Muscle of back (tissue), 3 donors: ENCODE measurements at regions not wholly inside any gene's neighbourhood (a gene's known extent, or its start where the extent isn't known, plus 50 kb on each side); places are given as distances from the start of the nearest gene placed in this dataset.
"Not testable (repeated sequence)": the region's sequence is repeated elsewhere in the genome, so short reads cannot be mapped to it uniquely, and the experiment has no call there.

Source experiments
- DNase-seq, 3 donors: peaks; one replicate each; pipeline versions ENCODE4 v3.0.0 to v3.0.0-alpha.2; 2013

DNA sequence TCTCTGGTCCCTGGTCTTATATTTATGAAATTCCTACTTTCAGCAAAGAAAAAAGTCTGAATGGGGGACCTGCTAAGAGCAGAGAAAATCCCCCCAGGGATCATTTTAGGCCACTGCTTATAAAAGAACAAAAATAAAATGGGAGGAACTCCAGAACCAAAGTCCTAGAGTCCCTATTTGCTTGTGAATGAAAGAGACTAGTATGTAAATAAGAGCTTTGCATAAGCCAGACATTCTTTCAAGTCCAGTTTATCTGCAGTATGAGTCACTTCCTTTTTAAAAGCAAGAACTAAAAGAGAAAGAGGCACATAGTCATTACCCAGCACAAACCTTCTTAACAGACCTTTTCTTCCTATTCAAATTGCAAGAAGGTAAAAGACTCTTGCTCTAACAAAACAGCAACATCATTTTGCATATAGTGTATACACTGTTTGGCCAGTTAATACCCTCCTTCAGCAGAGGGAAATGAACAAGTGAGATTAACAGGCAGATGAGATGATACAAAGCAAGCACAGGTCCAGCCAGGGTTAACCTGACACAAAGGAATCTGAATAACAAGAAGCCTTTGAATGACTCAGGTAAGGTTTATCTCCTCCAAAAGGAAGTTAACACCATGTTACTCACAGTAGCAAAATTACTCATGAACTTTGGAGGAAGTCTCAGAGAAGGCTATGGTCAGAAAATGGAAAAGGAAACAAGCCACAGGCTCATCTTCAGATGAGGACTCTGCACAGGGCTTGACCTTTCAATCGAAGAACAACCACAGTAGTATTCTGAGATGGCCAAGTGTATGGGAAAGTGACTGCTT lies 87.3 kb downstream of the PHLDA1 start:
- DNase-seq, result peak in 1 of 3 donors; percentile 59

DNA sequence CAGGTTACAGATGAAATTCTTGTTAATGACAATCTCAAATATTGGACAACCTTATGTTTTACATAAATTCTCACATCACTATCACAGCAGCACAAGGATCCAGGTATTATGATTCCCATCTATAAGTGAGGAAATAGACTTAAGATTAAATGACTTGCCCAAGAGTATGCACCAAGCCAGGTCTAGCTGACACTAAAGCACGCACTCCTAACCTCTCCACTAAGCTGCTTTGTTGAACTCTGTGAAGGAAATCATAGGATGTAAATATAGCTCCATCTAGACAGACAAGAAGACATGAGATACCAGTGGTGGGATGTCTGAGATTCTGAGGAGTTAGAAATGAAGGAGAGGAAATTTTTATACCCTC lies 87.9 kb downstream of the PHLDA1 start:
- no peak for DNase-seq

DNA sequence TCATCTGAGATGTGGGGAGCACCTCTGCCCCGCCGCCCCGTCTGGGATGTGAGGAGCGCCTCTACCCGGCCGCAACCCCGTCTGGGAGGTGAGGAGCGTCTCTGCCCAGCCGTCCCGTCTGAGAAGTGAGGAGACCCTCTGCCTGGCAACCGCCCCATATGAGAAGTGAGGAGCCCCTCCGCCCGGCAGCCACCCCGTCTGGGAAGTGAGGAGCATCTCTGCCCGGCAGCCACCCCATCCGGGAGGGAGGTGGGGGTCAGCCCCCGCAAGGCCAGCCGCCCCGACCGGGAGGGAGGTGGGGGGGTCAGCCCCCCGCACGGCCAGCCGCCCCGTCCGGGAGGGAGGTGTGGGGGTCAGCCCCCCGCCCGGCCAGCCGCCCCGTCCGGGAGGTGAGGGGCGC lies 89.9 kb downstream of the PHLDA1 start:
- DNase-seq, result not testable (repeated sequence)

DNA sequence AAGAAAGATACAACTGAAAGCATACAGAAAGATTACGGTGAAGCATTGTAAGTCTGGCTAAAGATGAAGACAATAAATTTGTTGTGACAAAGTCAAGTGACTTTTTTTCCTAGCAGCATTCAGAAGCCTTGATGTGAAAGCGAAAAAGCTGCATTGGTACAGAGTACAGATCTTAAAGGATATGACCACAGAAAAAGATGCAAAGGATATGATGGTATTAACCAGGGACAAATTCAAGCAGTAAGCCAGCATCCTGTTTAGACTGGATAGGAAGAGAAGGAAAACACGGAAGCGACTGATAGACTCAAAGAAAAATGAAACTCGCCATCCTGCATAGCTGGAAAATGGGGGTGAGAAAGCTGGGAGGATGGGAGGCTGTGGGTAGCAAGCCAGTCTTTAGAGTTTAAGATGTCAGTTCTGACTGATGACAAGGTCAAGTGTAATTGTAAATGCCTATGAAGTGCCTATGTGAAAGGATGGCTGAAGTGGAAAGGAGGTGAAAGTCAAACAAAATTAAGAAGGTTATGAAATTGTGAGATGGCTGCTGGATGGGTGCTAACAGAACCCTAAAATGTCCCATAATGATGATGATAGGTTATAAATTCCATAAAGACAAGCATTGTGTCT lies 92.4 kb downstream of the PHLDA1 start:
- no peak for DNase-seq

DNA sequence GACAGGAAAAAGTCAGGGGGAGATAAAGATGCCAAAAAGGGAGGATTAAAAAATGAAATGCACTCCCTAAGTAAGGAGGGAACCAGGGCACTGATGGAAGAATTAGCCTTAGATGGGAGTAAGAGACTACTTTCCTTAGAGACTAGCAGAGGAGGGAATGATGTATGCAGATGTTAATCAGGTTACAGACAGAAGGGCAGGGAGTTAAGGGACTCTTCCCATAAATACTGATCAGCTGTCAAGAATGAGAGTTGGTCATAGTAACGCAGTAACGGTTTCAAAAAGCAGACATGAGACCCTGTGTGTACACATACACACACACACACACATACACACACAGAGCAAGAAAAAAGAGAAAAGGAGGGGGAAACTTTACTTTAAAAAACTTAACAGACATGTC lies 93.4 kb downstream of the PHLDA1 start:
- no peak for DNase-seq

DNA sequence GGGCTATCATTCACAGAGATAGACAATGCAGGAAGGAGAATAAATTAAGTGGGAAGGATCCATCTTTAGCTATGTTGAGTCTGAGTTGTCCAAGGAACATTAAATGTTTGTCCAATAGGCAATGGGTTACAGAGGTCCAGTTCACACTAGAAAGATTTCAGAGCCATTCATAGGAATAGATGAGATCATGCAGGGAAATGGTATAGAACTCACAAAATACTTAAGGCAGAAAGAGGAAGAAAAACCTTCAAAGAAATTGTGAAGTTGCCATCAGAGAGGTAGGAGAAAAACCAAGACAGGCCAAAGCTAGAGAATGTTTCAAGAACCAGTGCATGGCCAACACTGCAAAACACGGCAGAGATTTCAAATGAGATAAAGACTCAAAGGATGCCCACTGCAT lies 94.1 kb downstream of the PHLDA1 start:
- no peak for DNase-seq

DNA sequence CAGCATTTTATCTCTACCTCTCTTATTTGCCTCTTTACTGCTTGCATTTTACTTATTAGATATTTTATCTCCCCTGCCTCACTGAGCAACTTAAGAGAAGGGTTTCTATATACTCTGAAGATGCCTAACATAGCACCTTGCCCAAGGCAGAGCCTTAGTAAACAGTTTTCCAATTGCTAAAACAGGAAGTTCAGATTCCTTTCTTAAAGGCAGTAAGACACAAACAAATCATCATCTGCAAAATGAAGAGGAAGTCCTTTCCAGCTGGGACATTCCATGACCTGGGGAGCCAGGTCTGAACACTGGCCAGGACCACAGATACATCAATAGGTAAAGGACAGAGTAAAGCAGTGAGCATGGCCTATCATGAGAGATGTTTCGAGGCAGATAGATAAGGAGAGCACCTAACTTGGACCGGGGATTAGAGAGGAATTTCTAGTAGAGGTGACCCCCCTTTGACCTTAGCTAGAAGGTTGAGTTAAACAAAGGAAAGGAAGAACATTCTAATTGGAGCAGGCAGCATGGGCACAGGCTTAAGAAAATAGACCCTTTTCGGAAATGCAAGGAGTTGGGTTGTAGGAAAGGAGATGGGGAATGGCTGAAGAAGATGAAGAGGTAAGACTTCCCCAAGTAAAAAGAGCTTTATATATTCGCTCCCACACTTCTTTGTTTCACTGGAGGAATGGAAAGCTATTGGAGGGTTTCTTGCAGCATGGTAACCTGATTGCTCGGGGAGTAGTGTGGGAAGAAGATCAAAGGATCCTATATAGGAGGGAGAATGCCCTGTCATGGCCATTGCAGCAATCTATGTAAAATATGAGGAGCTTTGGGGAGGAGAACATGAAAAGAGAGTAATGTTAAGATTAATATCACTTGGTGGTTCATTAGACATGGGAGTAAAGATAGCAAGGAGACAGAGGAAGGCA lies 94.8 kb downstream of the PHLDA1 start:
- DNase-seq, result no peak

DNA sequence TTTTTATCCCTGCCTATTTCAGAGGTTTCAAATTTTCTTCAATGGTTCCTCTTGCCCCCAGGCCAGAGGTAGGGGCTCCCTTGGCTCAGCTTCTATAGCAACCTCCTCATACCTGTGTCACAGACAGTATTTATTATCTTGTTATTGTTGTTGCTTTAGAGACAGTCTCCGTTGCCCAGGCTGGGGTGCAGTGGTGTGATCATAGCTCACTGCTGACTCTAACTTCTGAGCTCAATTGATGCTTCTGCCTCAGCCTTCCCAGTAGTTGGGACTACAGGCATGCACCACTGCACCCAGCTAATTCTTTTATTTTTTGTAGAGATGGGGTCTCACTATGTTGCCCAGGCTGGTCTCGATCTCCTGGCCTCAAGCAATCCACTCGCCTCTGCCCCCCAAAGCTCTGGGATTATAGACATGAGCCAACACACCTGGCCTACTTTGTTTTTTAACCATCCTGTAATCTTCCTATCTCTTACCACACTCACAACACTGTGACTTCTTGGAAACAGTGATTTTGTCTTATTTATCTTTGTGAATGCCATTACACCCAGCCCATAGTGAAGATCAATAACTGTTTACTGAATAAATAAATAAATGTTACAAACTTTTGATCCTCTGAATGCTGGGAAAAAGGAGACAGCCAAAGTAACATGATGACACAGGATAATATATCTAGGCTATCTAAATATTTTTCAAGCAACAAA lies 95.9 kb downstream of the PHLDA1 start:
- no peak for DNase-seq

DNA sequence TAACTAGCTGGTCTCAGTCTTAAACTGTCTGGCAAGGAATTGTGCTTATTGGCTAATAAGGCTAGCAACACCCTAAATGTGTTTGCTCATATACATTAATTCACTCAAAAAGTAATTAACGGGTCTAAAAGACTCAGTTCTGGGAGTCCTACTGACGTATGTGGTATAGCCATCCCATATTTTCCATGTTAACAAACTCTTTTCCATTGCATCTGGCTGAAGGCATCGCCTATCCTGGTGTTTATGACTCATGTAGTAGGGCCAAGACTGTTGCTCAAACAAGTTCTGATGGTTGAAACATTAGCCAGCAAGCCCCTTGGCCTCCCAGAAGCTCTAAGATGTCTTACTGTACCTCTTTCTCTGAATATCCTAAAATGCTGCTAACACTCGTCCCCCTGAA lies 98.5 kb downstream of the PHLDA1 start:
- peak in 2 of 3 donors; percentile 34 to 52 for DNase-seq

DNA sequence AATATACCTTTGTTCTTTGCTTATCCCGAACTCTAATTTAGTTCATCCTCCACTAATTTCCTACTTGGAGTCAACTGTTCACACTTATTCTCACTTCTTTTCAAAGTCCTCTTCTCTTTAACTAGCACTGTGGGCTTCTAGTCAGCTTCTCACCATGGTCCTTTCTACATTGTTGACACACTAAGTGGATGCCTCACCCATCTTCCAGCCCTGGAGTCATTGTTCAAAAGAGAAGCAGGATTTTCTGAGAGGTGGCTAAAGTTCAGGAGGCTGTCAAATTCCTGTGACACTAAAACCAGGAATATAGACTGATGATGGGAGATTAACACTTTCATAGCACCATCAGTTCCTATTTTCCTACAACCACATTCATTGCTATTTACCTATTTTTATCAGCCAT lies 99.3 kb downstream of the PHLDA1 start:
- DNase-seq, result no peak

DNA sequence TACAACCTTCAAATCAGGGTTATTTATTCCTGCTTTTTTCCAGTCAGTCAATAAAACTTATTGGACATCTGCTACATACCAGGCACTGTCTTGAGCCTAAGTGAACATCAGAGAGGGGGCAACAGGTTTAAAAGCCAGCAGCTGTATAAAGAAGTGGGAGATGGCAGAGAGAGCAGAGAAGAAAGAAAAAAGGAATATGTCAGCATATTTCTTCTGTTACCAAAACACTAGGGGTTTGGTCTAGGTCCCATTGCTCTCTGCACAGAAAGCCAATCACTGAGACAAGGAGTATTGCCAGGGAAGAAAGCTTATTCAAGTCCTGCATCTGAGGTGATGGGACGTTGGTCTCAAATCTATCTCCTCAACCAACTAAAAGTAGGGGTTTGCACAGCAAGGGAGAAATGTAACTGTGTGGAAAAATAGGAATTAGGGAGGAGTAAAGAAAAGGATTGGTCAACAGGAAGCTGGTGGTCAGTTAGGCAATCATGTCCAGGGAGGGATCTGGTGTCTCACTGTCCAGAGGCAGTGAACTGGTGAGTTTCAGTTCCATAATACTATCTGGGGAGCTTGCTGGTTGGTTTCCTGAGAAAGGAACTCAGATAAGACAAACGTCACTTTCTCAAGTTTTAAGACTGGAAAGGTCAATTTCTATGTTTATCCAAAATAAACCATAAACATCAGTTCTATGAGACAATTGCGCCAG lies 107.5 kb downstream of the PHLDA1 start:
- DNase-seq, result no peak

DNA sequence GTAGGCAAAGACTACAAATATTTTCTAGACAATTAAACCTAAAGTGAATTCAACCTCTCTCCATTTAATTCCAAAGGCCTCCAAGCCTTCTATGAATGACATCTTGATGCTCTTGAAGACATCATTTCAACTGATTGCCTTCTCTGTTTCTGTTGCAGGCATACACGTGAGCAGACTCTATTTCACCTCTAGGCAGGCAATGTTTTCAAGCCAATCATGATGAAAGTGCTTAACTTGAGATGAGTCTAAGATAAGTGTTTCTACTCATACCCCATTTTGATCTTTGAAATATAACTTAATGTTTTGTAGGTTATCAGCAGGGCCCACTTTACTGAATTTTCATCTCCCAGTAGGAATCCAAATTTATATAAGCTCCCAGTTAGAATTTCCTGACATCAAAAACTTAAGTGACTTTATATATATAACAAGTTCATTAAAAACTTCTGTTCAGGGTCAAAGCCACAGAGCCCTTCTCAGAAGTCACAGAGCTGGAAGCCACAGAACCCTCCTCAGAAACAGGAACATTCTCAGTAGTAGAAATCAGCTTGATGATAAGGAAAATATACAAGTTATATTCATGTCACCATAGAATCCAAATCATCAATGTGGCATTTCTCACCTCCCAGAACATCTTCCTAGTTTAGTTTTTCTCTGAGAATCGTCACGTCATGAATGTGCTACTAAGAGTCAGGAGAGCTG lies 108.5 kb downstream of the PHLDA1 start:
- no peak for DNase-seq

DNA sequence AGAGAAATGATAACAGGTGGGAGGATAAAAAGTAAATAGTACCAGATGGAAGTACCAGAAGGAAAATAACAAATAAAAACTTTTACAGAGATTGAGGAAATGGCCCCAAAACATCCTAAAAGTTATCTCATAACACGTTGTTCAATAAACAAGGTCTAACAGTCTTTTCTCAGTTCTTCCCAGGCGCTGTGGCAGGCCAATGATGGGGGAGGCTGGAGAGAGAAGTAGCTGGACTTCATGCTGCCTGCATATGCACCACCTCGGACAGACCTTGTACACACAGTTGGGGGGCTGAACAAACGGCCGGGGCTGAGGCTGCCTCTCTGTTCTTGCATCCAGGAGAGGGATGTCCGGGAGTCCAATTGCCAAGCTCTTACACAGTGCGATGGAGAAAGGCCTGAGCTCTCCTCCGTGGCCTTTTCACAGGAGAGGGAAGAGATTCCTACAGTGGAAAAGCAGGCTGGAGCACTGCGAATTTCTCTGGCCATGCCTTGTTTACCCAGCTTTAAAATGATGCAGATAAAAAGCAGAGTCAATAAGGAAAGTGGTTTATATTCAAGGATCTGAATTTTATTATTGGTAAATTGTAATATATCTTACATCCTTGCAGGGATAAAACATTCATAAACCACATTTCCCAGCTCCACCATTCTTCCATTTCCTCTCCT lies 109.8 kb downstream of the PHLDA1 start:
- DNase-seq, result no peak

DNA sequence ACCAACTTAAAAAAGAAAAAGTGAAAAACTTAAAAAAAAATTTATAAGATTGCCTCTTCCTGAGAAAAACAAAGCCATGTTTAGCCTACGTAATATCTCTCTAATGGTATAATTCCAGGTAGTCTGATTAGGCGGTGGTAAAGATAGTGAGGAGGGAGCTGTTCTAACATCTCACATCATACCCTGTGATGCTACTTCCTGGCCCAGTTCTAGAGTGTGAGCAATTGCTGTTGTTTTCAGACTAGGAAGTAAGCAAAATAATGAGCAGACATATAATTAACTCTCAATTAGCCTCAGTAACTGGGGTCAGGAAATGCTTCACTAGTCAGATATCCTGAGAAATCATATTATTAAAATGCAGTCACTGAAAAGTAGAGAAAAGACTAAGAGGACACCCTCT lies 113.9 kb downstream of the PHLDA1 start:
- no peak for DNase-seq

DNA sequence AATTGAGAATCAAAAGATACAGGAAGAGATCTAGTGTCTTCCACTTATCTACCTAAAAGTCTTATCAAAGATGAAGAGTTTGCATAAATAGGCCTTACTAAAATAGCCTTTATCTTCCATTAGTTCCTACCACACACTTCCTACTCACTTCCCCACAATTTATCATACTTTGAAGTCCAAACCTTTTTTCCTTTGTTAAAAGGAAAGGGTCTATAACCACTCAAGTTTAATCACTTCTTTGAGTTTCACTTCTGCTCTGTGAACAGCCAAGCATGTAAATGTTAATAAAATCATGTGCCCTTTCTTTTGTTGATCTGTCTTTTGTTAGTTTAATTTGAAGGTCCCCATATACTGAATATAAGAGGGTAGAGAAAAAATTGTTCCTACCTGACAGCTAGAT lies 114.5 kb downstream of the PHLDA1 start:
- no peak for DNase-seq

DNA sequence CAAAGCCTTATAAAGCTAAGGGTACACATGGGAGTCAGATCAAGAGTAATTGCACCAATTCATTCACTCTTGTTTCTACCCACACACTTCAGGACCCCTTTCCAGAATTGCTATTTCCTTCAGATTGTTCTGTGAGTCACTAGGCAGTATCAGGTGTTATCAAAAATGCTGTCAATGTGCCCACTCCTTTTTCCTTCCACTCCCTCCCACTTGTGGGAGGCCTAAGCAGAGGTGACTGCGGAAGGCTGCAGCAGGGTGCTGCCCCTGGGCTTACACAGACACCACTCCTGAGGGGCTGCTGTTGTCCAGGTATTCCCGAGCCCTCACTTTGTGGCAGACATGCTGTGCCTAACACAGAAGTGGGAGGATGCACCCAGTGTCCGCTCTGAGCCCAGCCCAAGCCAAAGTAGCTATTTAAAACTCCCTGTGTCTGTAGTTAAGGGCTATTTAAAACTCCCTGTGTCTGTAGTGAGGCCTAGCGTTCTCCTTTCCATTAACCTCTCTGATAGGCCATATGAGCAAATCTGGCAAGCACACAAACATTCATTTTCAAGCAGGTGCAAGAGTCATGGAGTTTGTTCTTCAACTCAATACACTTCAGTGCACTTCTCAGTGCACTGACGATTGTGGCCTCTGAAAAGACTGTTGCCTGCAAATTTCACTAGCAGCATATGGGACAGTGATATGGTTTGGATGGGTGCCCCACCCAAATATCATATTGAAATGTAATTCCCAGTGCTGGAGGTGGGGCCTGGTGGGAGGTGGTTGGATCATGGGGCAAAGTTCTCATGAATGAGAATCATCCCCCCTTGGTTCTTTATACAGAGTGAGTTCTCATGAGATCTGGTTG lies 117.8 kb downstream of the PHLDA1 start:
- peak; percentile 25 to 47 (median 34) for DNase-seq

DNA sequence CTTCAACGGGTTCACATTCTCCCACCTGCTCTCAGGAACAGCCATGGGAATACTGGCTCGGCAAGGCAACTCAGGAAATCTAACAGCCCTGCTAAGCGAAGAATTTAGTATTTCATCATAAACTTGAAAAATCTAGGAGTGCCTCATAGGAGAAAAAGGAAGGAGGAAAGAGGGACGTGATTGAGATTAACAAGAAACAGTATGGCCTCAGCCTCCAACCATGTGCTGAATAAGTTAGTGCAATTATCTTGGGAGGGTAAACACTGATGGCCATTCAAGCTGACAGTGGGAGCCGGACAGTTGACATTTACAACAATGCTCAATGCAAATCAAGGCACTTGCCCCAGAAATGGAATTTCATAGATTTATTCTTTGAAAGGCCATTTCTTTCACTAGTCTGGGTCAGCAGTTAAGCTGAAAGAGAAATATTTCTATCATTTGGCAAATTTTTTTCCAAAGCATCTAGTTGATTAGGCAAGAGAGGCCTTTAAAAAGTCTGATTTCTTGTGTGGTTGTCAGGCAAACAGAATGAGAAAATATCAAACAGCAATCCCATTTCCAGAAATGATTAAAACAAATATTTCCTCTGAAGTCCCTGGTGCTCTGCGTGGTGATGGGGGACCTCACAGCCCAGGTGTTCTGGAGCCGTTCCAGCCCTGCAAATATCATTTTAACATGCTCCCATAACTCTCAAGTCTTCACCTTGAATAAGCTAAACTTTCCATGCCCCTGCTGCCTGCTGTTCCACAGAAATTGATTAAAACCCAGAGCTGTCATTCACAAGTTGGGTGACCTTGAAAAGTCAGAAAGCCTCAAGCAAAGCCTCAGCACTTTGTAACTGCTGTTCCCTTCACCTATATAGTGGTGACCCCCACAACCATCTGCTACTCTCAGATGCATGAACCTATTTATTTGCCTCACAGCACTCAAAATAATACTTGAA lies 121.6 kb downstream of the PHLDA1 start:
- DNase-seq, result peak in 1 of 3 donors; percentile 53
